ENCODE measurements at regions not wholly inside any gene's neighbourhood (a gene's known extent, or its start where the extent isn't known, plus 50 kb on each side); places are given as distances from the start of the nearest gene placed in this dataset.
"Not testable (repeated sequence)": the region's sequence is repeated elsewhere in the genome, so short reads cannot be mapped to it uniquely, and the experiment has no call there.

DNA sequence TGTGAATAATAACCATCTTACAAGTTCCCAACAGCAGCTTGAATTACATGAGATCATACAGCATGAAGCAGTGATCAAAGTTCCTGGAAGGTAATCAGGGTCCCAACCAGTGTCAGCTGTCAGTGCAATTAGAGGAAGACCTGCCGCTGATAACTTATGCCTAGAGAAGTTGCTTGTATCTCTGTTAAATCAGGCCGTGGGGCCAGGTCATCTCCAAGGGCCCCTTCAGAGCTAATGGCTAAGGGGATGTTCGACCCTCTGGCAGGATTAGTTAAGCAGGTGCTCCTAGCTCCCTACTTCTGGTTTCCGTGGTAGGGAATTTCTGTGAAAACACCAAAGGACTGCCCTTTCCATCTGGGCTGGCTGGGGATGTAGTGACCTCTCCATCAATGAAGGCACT lies 251.0 kb downstream of the FAM43A start:
- peaks cover 59% of the 10 kb centered on the region for H3K4me1 Mint-ChIP-seq (ENCODE audit: low read depth)
- H3K27me3 Mint-ChIP-seq, result peaks cover 17% of the 10 kb centered on the region
- no peaks in the 10 kb centered on the region for H3K9me3 Mint-ChIP-seq
- no peak overlapping the region for H3K4me3 Mint-ChIP-seq
- no peaks in the 10 kb centered on the region for H3K36me3 Mint-ChIP-seq (ENCODE audit: low read depth)
- no peak overlapping the region for H3K27ac Mint-ChIP-seq
- intact Hi-C loops (cut with micrococcal nuclease), result no loop called here

DNA sequence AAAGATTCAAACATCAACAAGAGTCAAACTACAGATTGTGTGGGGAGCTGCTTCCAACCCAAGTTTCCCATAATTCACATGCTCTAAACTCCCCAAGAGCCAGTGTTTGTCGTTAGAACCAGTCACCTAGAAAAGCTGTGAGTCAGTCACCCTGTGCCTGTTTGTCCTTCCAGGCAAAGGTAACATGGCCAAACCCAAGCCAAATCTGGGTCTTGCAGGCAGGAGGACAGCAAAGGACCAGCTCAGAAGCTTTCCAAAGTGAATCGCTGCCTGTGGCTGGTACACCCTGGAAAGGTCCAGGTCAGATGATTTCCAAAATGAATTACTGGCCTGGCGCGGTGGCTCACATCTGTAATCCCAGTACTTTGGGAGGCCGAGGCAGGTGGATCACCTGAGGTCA lies 251.5 kb downstream of the FAM43A start:
- peaks cover 17% of the 10 kb centered on the region for H3K27me3 Mint-ChIP-seq
- peaks cover 59% of the 10 kb centered on the region for H3K4me1 Mint-ChIP-seq (ENCODE audit: low read depth)
- intact Hi-C loops (cut with micrococcal nuclease), result no loop called here
- H3K36me3 Mint-ChIP-seq (ENCODE audit: low read depth), result no peaks in the 10 kb centered on the region
- H3K4me3 Mint-ChIP-seq, result no peak overlapping the region
- no peak overlapping the region for H3K27ac Mint-ChIP-seq
- H3K9me3 Mint-ChIP-seq, result no peaks in the 10 kb centered on the region

- peaks cover 62% of the 10 kb centered on the region for H3K4me1 Mint-ChIP-seq (ENCODE audit: low read depth)
- H3K9me3 Mint-ChIP-seq, result no peaks in the 10 kb centered on the region
- intact Hi-C loops (cut with micrococcal nuclease), result no loop called here
- no peak overlapping the region for H3K4me3 Mint-ChIP-seq
- H3K27ac Mint-ChIP-seq, result no peak overlapping the region
- H3K27me3 Mint-ChIP-seq, result peaks cover 17% of the 10 kb centered on the region
- no peaks in the 10 kb centered on the region for H3K36me3 Mint-ChIP-seq (ENCODE audit: low read depth)
Observed at GRCh38 chr3:194937882-194938321, 252.2 kb downstream of the FAM43A start.

DNA sequence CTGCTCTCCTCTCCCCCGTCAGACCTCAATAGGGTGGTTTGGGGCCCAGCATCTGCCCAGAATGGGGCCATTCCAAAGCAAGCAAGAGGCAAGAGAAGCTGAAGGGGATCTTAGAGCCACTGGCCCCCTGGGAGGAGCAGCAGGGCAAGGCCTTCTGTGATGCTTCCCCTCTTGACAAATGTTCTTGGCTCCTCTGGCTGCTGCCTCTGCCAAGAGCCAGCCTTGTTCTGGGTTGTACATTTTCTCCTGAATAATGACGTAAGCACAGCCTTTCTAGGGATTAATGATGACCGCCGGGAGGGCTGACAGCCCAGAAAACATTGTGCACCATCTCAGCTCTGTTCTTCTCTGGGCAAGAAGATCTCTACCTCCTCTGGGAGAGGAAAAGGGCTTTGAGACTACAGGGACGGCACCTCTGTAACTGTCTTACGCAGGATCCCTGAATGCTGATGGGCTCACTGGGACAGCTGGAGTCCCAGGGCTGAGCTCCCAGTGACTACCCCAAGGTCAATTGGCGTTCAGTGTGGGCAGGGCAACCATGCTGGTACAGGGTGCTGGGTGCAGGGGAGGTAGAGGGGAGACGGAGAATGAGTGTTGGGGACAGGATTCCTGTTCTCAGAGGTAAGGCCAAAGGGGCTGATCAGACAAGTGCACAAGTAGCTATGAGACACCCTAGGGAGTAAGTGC lies 253.3 kb downstream of the FAM43A start:
- Mint-ChIP-seq H3K9me3 (no peaks in the 10 kb centered on the region), H3K27me3 (peaks cover 16% of the 10 kb centered on the region), H3K27ac (peak overlapping the region; percentile 43), H3K4me1 (ENCODE audit: low read depth) (peaks cover 73% of the 10 kb centered on the region), H3K4me3 (no peak overlapping the region), H3K36me3 (ENCODE audit: low read depth) (no peaks in the 10 kb centered on the region)
- intact Hi-C loops (cut with micrococcal nuclease), result no loop called here

DNA sequence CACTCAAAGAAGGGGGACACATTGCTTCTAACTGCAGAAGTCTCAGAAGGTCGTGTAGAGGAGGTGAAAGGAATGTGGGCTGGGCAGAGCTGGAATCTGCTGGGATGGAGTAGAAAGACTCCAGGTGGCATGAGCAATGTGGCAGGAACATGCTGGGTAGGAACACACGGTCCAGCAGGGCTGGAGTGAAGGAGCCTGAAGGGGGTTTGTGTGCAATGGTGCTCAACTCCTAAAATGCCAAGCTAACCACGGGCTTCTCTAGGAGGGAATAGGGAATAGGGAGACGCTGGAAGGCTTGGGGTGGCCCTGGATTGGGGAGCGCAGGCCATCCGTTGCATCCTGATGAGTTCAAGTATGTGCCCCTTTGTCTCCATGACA lies 253.8 kb downstream of the FAM43A start:
- peaks cover 78% of the 10 kb centered on the region for H3K4me1 Mint-ChIP-seq (ENCODE audit: low read depth)
- no peaks in the 10 kb centered on the region for H3K9me3 Mint-ChIP-seq
- H3K36me3 Mint-ChIP-seq (ENCODE audit: low read depth), result no peaks in the 10 kb centered on the region
- intact Hi-C loops (cut with micrococcal nuclease), result no loop called here
- H3K4me3 Mint-ChIP-seq, result no peak overlapping the region
- peak overlapping the region; percentile 43 for H3K27ac Mint-ChIP-seq
- H3K27me3 Mint-ChIP-seq, result peaks cover 16% of the 10 kb centered on the region

DNA sequence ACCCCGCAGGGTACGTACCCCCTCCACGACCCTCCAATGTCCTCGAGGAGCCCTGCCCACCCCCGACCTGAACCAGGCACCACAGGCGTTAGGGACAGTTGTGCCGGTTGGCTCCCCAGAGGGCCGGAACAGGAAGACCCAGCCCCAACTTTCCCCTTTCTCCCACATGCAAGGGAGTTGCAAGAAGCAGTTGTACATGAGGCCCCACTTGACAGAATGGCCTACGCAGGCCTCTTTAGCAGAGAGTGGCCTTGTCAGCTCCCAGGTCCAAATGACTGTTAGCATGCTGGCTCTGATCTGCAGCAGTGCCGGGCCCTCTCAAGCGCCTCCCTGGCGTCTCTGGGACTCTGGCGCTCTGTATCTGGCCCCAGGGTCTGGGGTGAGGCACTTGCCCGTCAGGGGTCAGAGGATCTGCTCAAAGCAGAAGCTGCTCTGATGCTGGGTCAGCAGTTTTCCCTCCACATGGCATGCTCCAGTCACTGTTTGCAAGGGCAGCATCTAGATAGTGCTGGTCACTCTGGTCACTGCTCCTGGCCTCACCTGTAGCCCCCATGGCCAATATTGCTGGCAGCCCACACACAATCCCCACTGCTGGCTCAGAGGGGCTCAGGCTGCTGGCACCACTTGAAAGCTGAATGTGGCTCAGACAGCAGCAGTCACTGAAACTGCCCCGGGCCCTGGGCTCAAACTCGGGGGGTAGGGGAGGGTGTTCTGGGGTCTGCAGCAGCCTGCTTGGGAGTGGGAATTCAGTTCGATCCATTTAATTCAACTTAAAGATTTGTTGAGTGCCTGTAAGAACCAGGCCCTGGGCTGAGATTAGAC lies 254.5 kb downstream of the FAM43A start:
- intact Hi-C loops (cut with micrococcal nuclease), result no loop called here
- Mint-ChIP-seq H3K36me3 (ENCODE audit: low read depth) (no peaks in the 10 kb centered on the region), H3K4me3 (no peak overlapping the region), H3K27ac (peak overlapping the region; percentile 88), H3K27me3 (peaks cover 16% of the 10 kb centered on the region), H3K4me1 (ENCODE audit: low read depth) (peaks cover 78% of the 10 kb centered on the region), H3K9me3 (no peaks in the 10 kb centered on the region)

DNA sequence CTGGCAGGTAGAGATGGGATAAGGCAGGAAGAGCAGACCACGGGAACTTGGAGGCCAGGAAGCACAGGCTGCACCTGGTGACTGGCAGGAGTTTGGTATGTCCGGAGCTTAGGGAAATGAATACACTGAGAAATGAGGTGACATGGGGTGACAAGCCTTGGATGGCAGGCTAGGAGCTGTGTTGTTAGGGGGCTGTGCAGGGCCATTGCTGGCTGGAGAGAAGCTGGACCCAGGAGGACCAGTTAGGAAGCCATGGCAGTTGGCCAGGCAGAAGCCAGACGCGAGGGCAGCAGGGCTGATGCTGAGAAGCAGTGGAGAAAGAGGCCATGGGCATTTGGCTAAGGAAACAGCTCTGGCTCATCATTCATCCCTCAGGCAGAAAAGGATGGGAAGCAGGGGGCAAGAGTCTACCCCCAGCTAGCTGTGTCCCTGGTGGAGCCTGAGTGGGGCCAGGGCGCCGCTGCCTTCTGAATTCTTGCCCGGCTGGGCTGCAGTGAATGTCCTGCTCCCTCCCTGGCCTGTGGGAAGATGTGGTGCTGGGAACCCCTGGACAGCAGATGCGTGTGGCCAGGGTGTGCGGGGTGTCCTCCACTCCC lies 255.8 kb downstream of the FAM43A start:
- no peak overlapping the region for H3K4me3 Mint-ChIP-seq
- H3K36me3 Mint-ChIP-seq (ENCODE audit: low read depth), result no peaks in the 10 kb centered on the region
- H3K4me1 Mint-ChIP-seq (ENCODE audit: low read depth), result peaks cover 79% of the 10 kb centered on the region
- intact Hi-C loops (cut with micrococcal nuclease), result no loop called here
- H3K27me3 Mint-ChIP-seq, result peaks cover 16% of the 10 kb centered on the region
- peak overlapping the region; percentile 88 for H3K27ac Mint-ChIP-seq
- no peaks in the 10 kb centered on the region for H3K9me3 Mint-ChIP-seq

DNA sequence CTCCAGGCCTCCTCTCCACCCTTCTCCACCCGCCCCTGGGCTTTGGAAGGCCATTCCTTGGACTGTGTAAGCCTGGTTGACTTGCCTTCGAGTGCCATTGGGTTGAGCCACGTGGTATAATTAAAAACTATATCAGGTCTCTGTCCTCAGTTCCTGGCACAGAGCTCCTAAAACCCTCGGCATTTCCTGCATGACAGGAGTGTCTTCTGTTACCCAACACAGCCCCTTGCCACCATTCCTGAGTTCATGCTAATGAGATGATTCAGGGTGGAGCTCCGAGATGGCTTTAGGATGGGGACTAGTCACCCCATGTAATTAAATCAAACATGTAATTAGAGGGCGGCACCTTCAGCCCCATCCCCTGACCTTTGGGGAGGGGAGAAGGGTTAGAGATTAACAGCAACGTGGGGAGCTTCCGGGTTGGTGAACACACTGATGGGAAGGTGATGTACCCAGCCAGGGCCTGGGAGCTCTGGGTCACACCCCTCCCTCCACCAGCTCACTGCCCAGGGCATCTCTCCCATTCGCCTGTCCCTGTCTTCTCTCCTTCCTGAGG lies 256.4 kb downstream of the FAM43A start:
- Mint-ChIP-seq H3K27ac (peak overlapping the region; percentile 88), H3K27me3 (peaks cover 16% of the 10 kb centered on the region), H3K4me1 (ENCODE audit: low read depth) (peaks cover 80% of the 10 kb centered on the region), H3K36me3 (ENCODE audit: low read depth) (no peaks in the 10 kb centered on the region), H3K9me3 (no peaks in the 10 kb centered on the region), H3K4me3 (no peak overlapping the region)
- intact Hi-C loops (cut with micrococcal nuclease), result no loop called here

DNA sequence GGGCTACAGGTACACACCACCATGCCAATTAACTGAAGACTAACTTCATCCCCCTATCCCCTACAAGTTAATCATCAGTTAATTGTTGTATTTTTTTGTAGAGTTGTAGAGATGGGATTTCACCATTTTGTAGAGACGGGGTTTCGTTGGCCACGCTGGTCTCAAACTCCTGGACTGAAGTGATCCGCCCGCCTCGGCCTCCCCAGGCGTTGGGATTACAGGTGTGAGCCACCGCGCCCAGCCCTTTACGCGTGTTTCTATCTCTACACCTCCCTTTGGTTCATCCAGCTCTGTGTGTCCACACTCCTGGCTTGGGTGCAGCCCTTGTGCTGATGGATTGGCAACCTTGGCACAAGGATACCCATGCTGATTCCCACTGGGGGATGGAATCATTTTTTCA lies 258.8 kb downstream of the FAM43A start:
- H3K36me3 Mint-ChIP-seq (ENCODE audit: low read depth), result no peaks in the 10 kb centered on the region
- H3K4me3 Mint-ChIP-seq, result no peak overlapping the region
- H3K27me3 Mint-ChIP-seq, result peaks cover 10% of the 10 kb centered on the region
- peaks cover 69% of the 10 kb centered on the region for H3K4me1 Mint-ChIP-seq (ENCODE audit: low read depth)
- intact Hi-C loops (cut with micrococcal nuclease), result no loop called here
- no peak overlapping the region for H3K27ac Mint-ChIP-seq
- H3K9me3 Mint-ChIP-seq, result peaks cover 15% of the 10 kb centered on the region

GRCh38 chr3:194945508-194945907 lies 259.8 kb downstream of the FAM43A start:
- Mint-ChIP-seq H3K4me1 (ENCODE audit: low read depth) (peaks cover 60% of the 10 kb centered on the region), H3K9me3 (peaks cover 15% of the 10 kb centered on the region), H3K27ac (peak overlapping the region; percentile 45), H3K4me3 (no peak overlapping the region), H3K36me3 (ENCODE audit: low read depth) (no peaks in the 10 kb centered on the region), H3K27me3 (peaks cover 9% of the 10 kb centered on the region)
- intact Hi-C loops (cut with micrococcal nuclease), result no loop called here

DNA sequence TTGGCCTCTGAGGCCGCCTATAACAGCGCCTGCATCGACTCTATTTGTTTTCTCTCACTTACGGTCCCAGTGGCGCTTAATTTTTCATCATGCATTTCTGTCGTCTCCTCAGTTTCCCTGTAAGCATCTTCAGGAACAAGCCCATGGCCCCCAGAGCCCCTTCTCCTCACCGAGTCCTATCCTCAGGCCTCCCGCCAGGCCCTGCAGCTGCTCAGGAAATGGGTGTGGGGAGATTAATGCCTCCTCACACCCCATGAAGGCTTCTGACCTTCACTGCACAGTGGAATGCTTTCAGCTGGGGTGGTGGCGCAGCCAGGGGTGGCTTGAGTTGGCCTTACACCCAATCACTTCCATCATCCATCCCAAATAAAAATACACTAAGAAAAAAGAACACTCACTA lies 260.4 kb downstream of the FAM43A start:
- intact Hi-C loops (cut with micrococcal nuclease), result no loop called here
- peaks cover 5% of the 10 kb centered on the region for H3K27me3 Mint-ChIP-seq
- H3K9me3 Mint-ChIP-seq, result peaks cover 15% of the 10 kb centered on the region
- peak overlapping the region; percentile 4 for H3K27ac Mint-ChIP-seq
- peaks cover 54% of the 10 kb centered on the region for H3K4me1 Mint-ChIP-seq (ENCODE audit: low read depth)
- no peaks in the 10 kb centered on the region for H3K36me3 Mint-ChIP-seq (ENCODE audit: low read depth)
- H3K4me3 Mint-ChIP-seq, result no peak overlapping the region

- H3K27me3 Mint-ChIP-seq, result peaks cover 7% of the 10 kb centered on the region
- H3K27ac Mint-ChIP-seq, result no peak overlapping the region
- peaks cover 48% of the 10 kb centered on the region for H3K4me1 Mint-ChIP-seq (ENCODE audit: low read depth)
- H3K36me3 Mint-ChIP-seq (ENCODE audit: low read depth), result no peaks in the 10 kb centered on the region
- intact Hi-C loops (cut with micrococcal nuclease), result no loop called here
- H3K4me3 Mint-ChIP-seq, result no peak overlapping the region
- peaks cover 15% of the 10 kb centered on the region for H3K9me3 Mint-ChIP-seq
Observed at GRCh38 chr3:194949592-194949991, 263.9 kb downstream of the FAM43A start.

- Mint-ChIP-seq H3K36me3 (ENCODE audit: low read depth) (no peaks in the 10 kb centered on the region), H3K4me3 (no peak overlapping the region), H3K27me3 (peaks cover 9% of the 10 kb centered on the region), H3K4me1 (ENCODE audit: low read depth) (peaks cover 33% of the 10 kb centered on the region), H3K9me3 (peaks cover 15% of the 10 kb centered on the region), H3K27ac (no peak overlapping the region)
- intact Hi-C loops (cut with micrococcal nuclease), result no loop called here
Observed at GRCh38 chr3:194950906-194951628, 265.4 kb downstream of the FAM43A start.

DNA sequence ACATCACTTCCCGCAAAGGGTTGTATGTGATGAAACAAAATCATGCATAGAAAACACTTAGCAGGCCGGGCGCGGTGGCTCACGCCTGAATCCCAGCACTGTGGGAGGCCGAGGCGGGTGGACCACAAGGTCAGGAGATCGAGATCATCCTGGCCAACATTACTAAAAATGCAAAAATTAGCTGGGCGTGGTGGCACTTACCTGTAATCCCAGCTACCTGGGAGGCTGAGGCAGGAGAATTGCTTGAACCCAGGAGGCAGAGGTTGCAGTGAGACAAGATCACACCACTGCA lies 265.9 kb downstream of the FAM43A start:
- H3K27ac Mint-ChIP-seq; H3K36me3 Mint-ChIP-seq (ENCODE audit: low read depth); H3K4me3 Mint-ChIP-seq; H3K27me3 Mint-ChIP-seq; intact Hi-C loops (cut with micrococcal nuclease): not testable (repeated sequence)
- H3K4me1 Mint-ChIP-seq (ENCODE audit: low read depth), result peaks cover 28% of the 10 kb centered on the region
- peaks cover 15% of the 10 kb centered on the region for H3K9me3 Mint-ChIP-seq
